ENCODE measurements at regions not wholly inside any gene's neighbourhood (a gene's known extent, or its start where the extent isn't known, plus 50 kb on each side); places are given as distances from the start of the nearest gene placed in this dataset.
"Not testable (repeated sequence)": the region's sequence is repeated elsewhere in the genome, so short reads cannot be mapped to it uniquely, and the experiment has no call there.

DNA sequence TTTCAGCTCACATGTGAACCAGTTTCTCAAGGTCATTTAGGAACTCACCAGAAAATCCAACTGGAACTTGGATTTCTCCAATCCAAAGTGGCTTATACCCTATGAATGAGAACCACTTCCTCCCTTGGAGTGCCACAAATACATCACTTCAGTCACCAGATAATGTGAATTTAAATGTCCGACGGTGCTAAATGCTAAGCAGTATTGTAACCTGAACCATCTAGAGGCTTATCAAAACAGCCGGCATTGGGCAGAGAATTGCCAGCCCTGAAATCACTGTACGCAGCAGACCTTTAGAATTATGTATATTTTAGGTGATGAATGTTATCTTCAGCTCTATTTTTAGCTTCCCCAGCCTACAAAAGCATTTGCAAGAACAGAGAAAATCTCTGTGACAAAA, 76.8 kb upstream of the COX20 start:
- DNase-seq (ENCODE audit: low read depth), result no peak

DNA sequence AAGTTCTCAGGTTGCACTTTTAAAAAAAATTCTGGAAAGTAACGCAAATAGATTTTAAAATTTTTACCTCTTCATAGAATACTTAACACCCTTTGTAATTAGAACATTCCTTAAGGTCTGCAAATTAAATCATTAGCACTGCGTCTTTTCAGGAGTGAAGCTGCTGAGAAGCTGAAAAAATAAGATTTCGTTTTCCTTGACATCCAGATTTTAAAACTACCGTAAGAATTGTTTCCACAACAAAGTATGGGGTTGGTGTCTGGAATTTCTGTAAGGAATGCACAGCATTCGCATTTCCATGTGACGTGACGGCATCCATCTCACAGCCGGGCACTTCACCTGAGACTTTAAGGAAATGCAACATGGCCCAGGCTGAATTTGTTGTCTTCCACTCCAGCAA, 76.3 kb upstream of the COX20 start:
- no peak for TF ChIP-seq CTCF (conservative IDR thresholded peaks at IDR 0.05; ENCODE audit: low read length)
- no peak for DNase-seq (ENCODE audit: low read depth)

More for the DNA sequence above, 76.8 kb upstream of the COX20 start:
- H3K4me3 ChIP-seq (ENCODE audit: low read length), result no peak overlapping the region
- TF ChIP-seq CTCF (conservative IDR thresholded peaks at IDR 0.05; ENCODE audit: low read length), result no peak

GRCh38 chr1:244760471-244760870, 75.0 kb upstream of the COX20 start:
- DNase-seq (ENCODE audit: low read depth), result no peak

More for the DNA sequence above, 76.3 kb upstream of the COX20 start:
- H3K4me3 ChIP-seq (ENCODE audit: low read length), result no peak overlapping the region

DNA sequence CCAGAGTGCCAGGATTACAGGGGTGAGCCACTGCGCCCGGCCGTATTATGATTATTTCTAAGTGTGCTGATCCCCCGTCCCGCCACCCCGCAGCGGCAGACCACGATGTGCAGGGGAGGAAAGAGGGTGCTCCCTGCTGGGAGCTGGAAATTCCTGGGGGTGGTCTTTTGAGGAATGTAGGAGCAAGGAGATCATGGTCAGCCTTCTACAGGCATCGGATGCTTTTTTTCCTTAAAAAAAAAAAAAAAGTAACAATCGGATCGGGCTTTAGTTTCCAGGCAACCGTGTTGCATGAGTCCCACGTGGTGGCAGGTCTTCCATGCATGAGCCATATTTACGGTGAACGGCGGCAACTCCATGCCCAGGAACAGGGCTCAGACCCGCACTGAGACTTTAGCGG, 74.2 kb upstream of the COX20 start:
- DNase-seq (ENCODE audit: low read depth), result no peak
- TF ChIP-seq CTCF (conservative IDR thresholded peaks at IDR 0.05; ENCODE audit: low read length), result no peak
- no peak overlapping the region for H3K4me3 ChIP-seq (ENCODE audit: low read length)

More at GRCh38 chr1:244760471-244760870, 75.0 kb upstream of the COX20 start:
- TF ChIP-seq CTCF (conservative IDR thresholded peaks at IDR 0.05; ENCODE audit: low read length), result no peak
- no peak overlapping the region for H3K4me3 ChIP-seq (ENCODE audit: low read length)

GRCh38 chr1:244762629-244763028, 72.8 kb upstream of the COX20 start:
- TF ChIP-seq CTCF (conservative IDR thresholded peaks at IDR 0.05; ENCODE audit: low read length), result no peak
- DNase-seq (ENCODE audit: low read depth), result no peak
- no peak overlapping the region for H3K4me3 ChIP-seq (ENCODE audit: low read length)

- no peak overlapping the region for H3K4me3 ChIP-seq (ENCODE audit: low read length)
- no peak for TF ChIP-seq CTCF (conservative IDR thresholded peaks at IDR 0.05; ENCODE audit: low read length)
- no peak for DNase-seq (ENCODE audit: low read depth)
Observed at GRCh38 chr1:244768186-244768585, 67.3 kb upstream of the COX20 start.

DNA sequence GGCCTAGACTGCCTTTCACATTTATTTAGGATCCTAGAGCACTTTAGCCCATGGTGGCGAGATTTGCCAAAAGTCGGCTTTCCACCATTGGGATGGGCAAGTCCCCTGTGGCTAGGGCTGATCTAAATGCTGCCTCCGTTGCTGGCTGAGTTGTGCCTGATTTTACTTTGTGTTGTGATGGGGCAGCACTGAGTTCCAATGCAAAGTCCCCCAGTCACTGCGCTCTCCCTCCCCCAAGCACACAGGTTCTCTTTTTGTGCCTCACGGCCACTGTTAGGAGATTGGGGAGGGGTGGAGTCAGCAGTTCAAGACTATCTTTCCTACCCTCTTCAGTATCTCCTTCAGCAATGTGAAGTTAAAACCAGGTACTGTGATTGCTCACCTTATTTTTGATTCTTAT, 66.7 kb upstream of the COX20 start:
- no peak overlapping the region for H3K4me3 ChIP-seq (ENCODE audit: low read length)
- no peak for TF ChIP-seq CTCF (conservative IDR thresholded peaks at IDR 0.05; ENCODE audit: low read length)
- DNase-seq (ENCODE audit: low read depth), result no peak

GRCh38 chr1:244770556-244770955, 64.9 kb upstream of the COX20 start:
- H3K4me3 ChIP-seq (ENCODE audit: low read length); DNase-seq (ENCODE audit: low read depth): not testable (repeated sequence)
